ENCODE measurements at regions not wholly inside any gene's neighbourhood (a gene's known extent, or its start where the extent isn't known, plus 50 kb on each side); places are given as distances from the start of the nearest gene placed in this dataset.

GRCh38 chr6:47147175-47147727 lies 105.1 kb upstream of the ADGRF1 start:
- intact Hi-C loops (cut with micrococcal nuclease), result no loop called here
- ChIA-PET POLR2A (no interaction called here), CTCF (no interaction called here)
- Histone ChIP-seq H3K4me3 (replicated peaks in 1 of 3; ENCODE audit: insufficient read depth in 1 of 3, low read depth in 1 of 3, low read length in 3 of 3) (no peak overlapping the region), H3K79me2 (ENCODE audit: control insufficient read depth, insufficient read depth, low read length) (no peaks in the 10 kb centered on the region), H3K9me1 (replicated peaks; ENCODE audit: control insufficient read depth, extremely low read depth, insufficient read depth, low read length) (no peaks in the 10 kb centered on the region), H3K27me3 (ENCODE audit: control insufficient read depth in 2 of 2, insufficient read depth in 2 of 2, low read length in 2 of 2) (peaks cover 0 to 4% of the 10 kb centered on the region in 2 experiments), H2AFZ (ENCODE audit: low read depth, low read length) (no peak overlapping the region), H3K36me3 (ENCODE audit: control insufficient read depth in 2 of 2, extremely low read depth in 1 of 2, insufficient read depth in 2 of 2, low read length in 2 of 2) (no peaks in the 10 kb centered on the region), H3K4me1 (ENCODE audit: control insufficient read depth, extremely low read depth, insufficient read depth, low read length) (no peaks in the 10 kb centered on the region), H3K4me2 (ENCODE audit: insufficient read depth, low read length) (no peak overlapping the region), H3K9me3 (replicated peaks; ENCODE audit: control insufficient read depth, insufficient read depth, low read length) (no peaks in the 10 kb centered on the region), H3K27ac (ENCODE audit: insufficient read depth, low read depth, low read length) (no peak overlapping the region), H3K9ac (replicated peaks; ENCODE audit: extremely low read depth, insufficient read depth, low read length) (no peak overlapping the region), H4K20me1 (replicated peaks; ENCODE audit: control insufficient read depth, extremely low read depth, insufficient read depth, low read length) (no peaks in the 10 kb centered on the region)
- FAIRE-seq, result no peak
- TF ChIP-seq EZH2 (IDR thresholded peaks at IDR 0.05; ENCODE audit: borderline replicate concordance, low read depth, low read length, severe bottlenecking) (no peak), CTCF (IDR thresholded peaks at IDR 0.05; ENCODE audit: extremely low read depth in 1 of 2, insufficient read depth in 1 of 2, low read depth in 1 of 2, low read length in 2 of 2) (no peak), JUN (IDR thresholded peaks at IDR 0.05; ENCODE audit: borderline replicate concordance, insufficient read depth, insufficient read length, low read depth) (no peak), FOS (IDR thresholded peaks at IDR 0.05; ENCODE audit: borderline replicate concordance, insufficient read depth, low read length) (no peak), GATA2 (IDR thresholded peaks at IDR 0.05; ENCODE audit: insufficient read depth, insufficient read length, low read depth, low read length) (no peak), POLR2AphosphoS5 (IDR thresholded peaks at IDR 0.05; ENCODE audit: insufficient read depth, low read depth, low read length) (no peak), MYC (IDR thresholded peaks at IDR 0.05; ENCODE audit: low read depth, low read length) (no peak), POLR2A (IDR thresholded peaks at IDR 0.05; ENCODE audit: low read depth, low read length) (no peak)
- TF ChIP-seq, protein P1, sequence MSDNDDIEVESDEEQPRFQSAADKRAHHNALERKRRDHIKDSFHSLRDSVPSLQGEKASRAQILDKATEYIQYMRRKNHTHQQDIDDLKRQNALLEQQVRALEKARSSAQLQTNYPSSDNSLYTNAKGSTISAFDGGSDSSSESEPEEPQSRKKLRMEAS (IDR thresholded peaks at IDR 0.05; ENCODE audit: insufficient read depth, insufficient read length), result no peak
- no peak for DNase-seq (ENCODE audit: low read depth, low spot score)
- dilution Hi-C loops (cut with MboI; ENCODE audit: extremely low pct_ligation_motif_present, low sequenced_read_pairs), result no loop called here
- BruUV-seq (replicated peaks), result no TSS peak
